Astrocyte of the spinal cord (primary cell): ENCODE measurements at regions not wholly inside any gene's neighbourhood (a gene's known extent, or its start where the extent isn't known, plus 50 kb on each side); places are given as distances from the start of the nearest gene placed in this dataset.

Experiments used
- DNase-seq: peaks from one replicate; pipeline ENCODE4 v3.0.0; 2011; ENCODE audit warnings: low read depth, low spot score
- H3K4me3 ChIP-seq: 2 replicates; pipeline ENCODE4 v1.5.1; 2011; ENCODE audit warnings: low read depth, mild to moderate bottlenecking, low read length, moderate library complexity
- CTCF ChIP-seq: IDR thresholded peaks from 2 replicates; pipeline ENCODE4 v1.5.1; 2012; ENCODE audit warnings: low read depth, mild to moderate bottlenecking, low read length, inconsistent platforms
- in situ Hi-C: cut with HindIII; loops from 2 replicates; pipeline ENCODE4 v1.10.0; 2017; ENCODE audit warnings: low sequenced_read_pairs

GRCh38 chr1:88488237-88488636, 195.8 kb upstream of the PKN2 start:
- DNase-seq: no peak
- in situ Hi-C loops: no loop called here
- H3K4me3 ChIP-seq: no peak overlapping the region
- TF ChIP-seq CTCF: no peak

DNA sequence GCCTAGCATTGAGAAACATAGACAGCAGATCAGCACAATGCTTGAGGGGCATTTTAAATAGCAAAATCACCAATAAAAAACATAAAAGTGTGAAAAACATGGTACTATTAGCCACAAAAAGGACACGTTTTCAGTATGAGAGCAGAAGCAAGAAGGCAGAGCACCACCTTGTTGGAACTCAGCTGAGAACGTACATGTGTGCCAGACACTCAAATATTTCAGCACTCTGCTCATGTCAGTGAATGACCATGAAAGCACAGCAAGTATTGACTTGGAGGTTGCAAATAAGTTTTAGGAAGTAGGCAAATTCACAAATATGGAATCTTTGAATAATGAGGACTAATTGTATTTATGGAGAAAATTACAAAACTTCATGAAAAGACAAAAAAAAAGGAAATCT, 193.4 kb upstream of the PKN2 start:
- in situ Hi-C loops: no loop called here
- H3K4me3 ChIP-seq: no peak overlapping the region
- TF ChIP-seq CTCF: no peak
- DNase-seq: no peak

- no peak overlapping the region for H3K4me3 ChIP-seq
- no peak for TF ChIP-seq CTCF
- in situ Hi-C loops: no loop called here
- DNase-seq: no peak
Observed at GRCh38 chr1:88499671-88500070, 184.4 kb upstream of the PKN2 start.

GRCh38 chr1:88502886-88503285, 181.2 kb upstream of the PKN2 start:
- no peak overlapping the region for H3K4me3 ChIP-seq
- TF ChIP-seq CTCF: no peak
- no peak for DNase-seq
- in situ Hi-C loops: no loop called here

GRCh38 chr1:88503646-88504045, 180.4 kb upstream of the PKN2 start:
- no peak for DNase-seq
- no peak for TF ChIP-seq CTCF
- no peak overlapping the region for H3K4me3 ChIP-seq

DNA sequence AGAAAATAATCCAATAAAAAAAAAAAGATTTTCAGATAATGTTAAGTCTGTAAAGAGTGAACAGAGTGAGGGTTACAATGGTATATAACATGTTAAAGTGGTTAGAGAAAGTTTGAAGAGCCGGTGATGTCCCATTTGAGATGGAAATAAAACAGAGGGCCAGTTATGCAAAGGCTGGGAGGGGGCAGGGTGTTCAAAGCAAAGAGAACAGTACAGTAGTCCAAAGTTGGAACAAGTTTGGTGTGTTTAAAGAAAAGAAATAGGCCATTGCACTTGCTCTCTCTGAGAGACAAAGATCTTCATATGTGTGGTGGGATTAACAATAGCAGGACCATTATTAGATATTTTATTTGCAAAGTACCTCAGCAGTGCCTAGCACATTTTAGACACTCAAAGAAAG, 179.5 kb upstream of the PKN2 start:
- DNase-seq: no peak
- no peak for TF ChIP-seq CTCF
- H3K4me3 ChIP-seq: no peak overlapping the region
- in situ Hi-C loops: no loop called here

More at GRCh38 chr1:88503646-88504045, 180.4 kb upstream of the PKN2 start:
- in situ Hi-C loops: no loop called here

DNA sequence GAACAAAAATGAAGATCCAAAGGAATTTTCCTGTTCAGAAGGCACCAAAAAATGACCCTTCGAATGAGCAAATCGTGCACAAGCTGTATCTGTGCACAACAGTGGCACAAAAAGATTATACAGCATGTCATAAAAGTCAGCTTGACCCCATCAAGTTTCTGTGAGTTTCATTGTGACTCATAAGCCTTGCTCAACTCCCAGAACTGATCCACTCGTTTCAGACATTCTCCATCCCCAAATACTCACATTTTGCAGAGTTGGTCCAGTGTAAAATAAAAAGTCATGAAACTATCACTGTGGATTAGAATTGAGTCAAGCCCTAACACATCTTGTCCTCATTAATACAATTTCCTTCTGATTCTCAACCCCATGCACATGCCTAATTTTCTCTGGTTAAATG, 174.7 kb upstream of the PKN2 start:
- no peak for TF ChIP-seq CTCF
- H3K4me3 ChIP-seq: no peak overlapping the region
- in situ Hi-C loops: no loop called here
- DNase-seq: no peak
